HepG2 (cell line): ENCODE measurements at regions not wholly inside any gene's neighbourhood (a gene's known extent, or its start where the extent isn't known, plus 50 kb on each side); places are given as distances from the start of the nearest gene placed in this dataset.

Source experiments
- ETV5 ChIP-seq: IDR thresholded peaks from 2 replicates; pipeline ENCODE4 v1.6.1; 2018; ENCODE audit warnings: missing biosample characterization, missing genetic modification reagents, inconsistent platforms, borderline replicate concordance
- HNF4G ChIP-seq, 2 experiments: sonication (generic) in 1 of 2; formaldehyde crosslinking in 1 of 2; IDR thresholded peaks; 2 replicates each; pipeline versions ENCODE4 v1.4.0 to v1.6.1; 2011 to 2020; ENCODE audit warnings: borderline replicate concordance in 2 of 2, low read depth in 2 of 2, mild to moderate bottlenecking in 2 of 2, low read length in 1 of 2, missing genetic modification reagents in 1 of 2, moderate library complexity in 1 of 2
- JUND ChIP-seq: sonication (generic); formaldehyde crosslinking; IDR thresholded peaks from 2 replicates; pipeline ENCODE4 v1.8.0; 2022; ENCODE audit warnings: mild to moderate bottlenecking, missing genetic modification reagents
- MTERF4 ChIP-seq: sonication (generic); formaldehyde crosslinking; IDR thresholded peaks from 2 replicates; pipeline ENCODE4 v1.8.0; 2023; ENCODE audit warnings: mild to moderate bottlenecking, missing genetic modification reagents
- MXI1 ChIP-seq: IDR thresholded peaks from 3 replicates; pipeline ENCODE4 v1.6.1; 2012; ENCODE audit warnings: low read depth, low read length, inconsistent platforms, borderline replicate concordance
- MYPOP ChIP-seq: sonication (generic); formaldehyde crosslinking; IDR thresholded peaks from 2 replicates; pipeline ENCODE4 v1.8.1; 2023; ENCODE audit warnings: mild to moderate bottlenecking, moderate library complexity, missing genetic modification reagents
- NR3C1 ChIP-seq: sonication (generic); formaldehyde crosslinking; IDR thresholded peaks from 2 replicates; pipeline ENCODE4 v1.4.0; 2020; ENCODE audit warnings: missing genetic modification reagents
- PAXIP1 ChIP-seq: sonication (generic); formaldehyde crosslinking; conservative IDR thresholded peaks from 2 replicates; pipeline ENCODE4 v1.4.0; 2020; ENCODE audit warnings: mild to moderate bottlenecking, missing genetic modification reagents, moderate library complexity
- SOX13 ChIP-seq, 3 experiments: fragments of 450-650 bp in 1 of 3; sonication (generic) in 1 of 3; formaldehyde crosslinking in 1 of 3; IDR thresholded peaks in 2 of 3; conservative IDR thresholded peaks in 1 of 3; 2 replicates each; pipeline versions ENCODE4 v1.5.0 to v1.6.1; 2016 to 2020; ENCODE audit warnings: antibody characterized with exemption in 1 of 3, mild to moderate bottlenecking in 1 of 3, missing compliant biosample characterization in 1 of 3, missing genetic modification reagents in 1 of 3, moderate library complexity in 1 of 3
- SP2 ChIP-seq: sonication (generic); formaldehyde crosslinking; IDR thresholded peaks from 2 replicates; pipeline ENCODE4 v1.5.1; 2020; ENCODE audit warnings: mild to moderate bottlenecking, missing genetic modification reagents
- THAP11 ChIP-seq: IDR thresholded peaks from 2 replicates; pipeline ENCODE4 v1.6.1; 2016; ENCODE audit warnings: missing biosample characterization, missing genetic modification reagents
- XRCC5 ChIP-seq: fragments of 200-400 bp; formaldehyde crosslinking; optimal IDR thresholded peaks from 2 replicates; pipeline ENCODE3; 2017; ENCODE audit warnings: mild to moderate bottlenecking, low read length
- ZFX ChIP-seq: sonication (generic); formaldehyde crosslinking; IDR thresholded peaks from 2 replicates; pipeline ENCODE4 v1.4.0; 2020; ENCODE audit warnings: mild to moderate bottlenecking, low read depth, missing genetic modification reagents, moderate library complexity
- ZNF17 ChIP-seq: sonication (generic); formaldehyde crosslinking; IDR thresholded peaks from 2 replicates; pipeline ENCODE4 v1.5.0; 2020; ENCODE audit warnings: mild to moderate bottlenecking, missing genetic modification reagents
- ZNF331 ChIP-seq: sonication (generic); formaldehyde crosslinking; IDR thresholded peaks from 2 replicates; pipeline ENCODE4 v1.4.0; 2020; ENCODE audit warnings: missing genetic modification reagents
- ZNF367 ChIP-seq: sonication (generic); formaldehyde crosslinking; IDR thresholded peaks from 2 replicates; pipeline ENCODE4 v1.4.0; 2020; ENCODE audit warnings: missing genetic modification reagents, borderline replicate concordance
- ZNF556 ChIP-seq: sonication (generic); formaldehyde crosslinking; IDR thresholded peaks from 2 replicates; pipeline ENCODE4 v1.4.0; 2020; ENCODE audit warnings: mild to moderate bottlenecking, missing genetic modification reagents, borderline replicate concordance
- ZNF749 ChIP-seq: sonication (generic); formaldehyde crosslinking; IDR thresholded peaks from 2 replicates; pipeline ENCODE4 v1.8.0; 2022; ENCODE audit warnings: mild to moderate bottlenecking, missing genetic modification reagents, moderate library complexity, borderline replicate concordance

GRCh38 chr2:175766880-175767279 is 235.2 kb downstream of the LNPK start (continued):
- TF ChIP-seq ZNF367 (CRISPR knock-in tag) (no peak), ZNF17 (CRISPR knock-in tag) (peak; percentile 99), SOX13 (IDR thresholded peaks at IDR 0.05) (no peak), SOX13 (CRISPR knock-in tag; conservative IDR thresholded peaks at IDR 0.05 in 1 of 2, IDR thresholded peaks at IDR 0.05 in 1 of 2) (0 out of 4 replicates have a peak, but pooled peaks of 1 of the 2 experiments have one; percentile 16), NR3C1 (CRISPR knock-in tag) (no peak), SP2 (CRISPR knock-in tag) (no peak), XRCC5 (no peak), MYPOP (CRISPR knock-in tag) (no peak), ZFX (CRISPR knock-in tag) (peak; percentile 32; the same call in 1 of the 2 replicates), THAP11 (CRISPR knock-in tag) (no peak), MTERF4 (CRISPR knock-in tag) (no peak), MXI1 (no peak), ZNF556 (CRISPR knock-in tag) (0 out of 2 replicates have a peak, but pooled peaks have one; percentile 24), JUND (CRISPR knock-in tag) (no peak), PAXIP1 (0 out of 2 replicates have a peak, but pooled peaks have one; percentile 16), ETV5 (CRISPR knock-in tag) (peak; percentile 46; the same call in 1 of the 2 replicates), ZNF749 (CRISPR knock-in tag) (no peak), HNF4G (IDR thresholded peaks at IDR 0.05; ENCODE audit: borderline replicate concordance, low read depth, low read length) (peak; percentile 48; the same call in 1 of the 2 replicates), HNF4G (CRISPR knock-in tag; IDR thresholded peaks at IDR 0.05; ENCODE audit: borderline replicate concordance, low read depth) (no peak), ZNF331 (0 out of 2 replicates have a peak, but pooled peaks have one; percentile 29)
